Left ventricle myocardium inferior (tissue), 1 donor: ENCODE measurements at regions not wholly inside any gene's neighbourhood (a gene's known extent, or its start where the extent isn't known, plus 50 kb on each side); places are given as distances from the start of the nearest gene placed in this dataset.

Source experiments
- DNase-seq: peaks from one replicate; pipeline ENCODE4 v3.0.0-alpha.2; 2020
- H3K27ac ChIP-seq: fragments of 200-600 bp; replicated peaks from 2 replicates; pipeline ENCODE4 v1.8.0; 2021
- H3K27me3 ChIP-seq: fragments of 200-600 bp; 2 replicates; pipeline ENCODE4 v1.8.0; 2021; ENCODE audit warnings: low read depth
- H3K36me3 ChIP-seq: fragments of 200-600 bp; 2 replicates; pipeline ENCODE4 v1.8.0; 2021
- H3K4me1 ChIP-seq: fragments of 200-600 bp; 2 replicates; pipeline ENCODE4 v1.8.0; 2021
- H3K4me3 ChIP-seq: fragments of 200-600 bp; 2 replicates; pipeline ENCODE4 v1.8.0; 2021; ENCODE audit warnings: mild to moderate bottlenecking, moderate library complexity
- H3K9me3 ChIP-seq: fragments of 200-600 bp; replicated peaks from 2 replicates; pipeline ENCODE4 v1.8.0; 2021
- intact Hi-C: fragments of 100-400 bp; cut with micrococcal nuclease; formaldehyde crosslinking; loops from one replicate; pipeline ENCODE4 v1.11.0; 2022
- TF ChIP-seq, protein P1 (sequence below): fragments of 200-600 bp; IDR thresholded peaks from 2 replicates; pipeline ENCODE4 v1.8.0; 2021; ENCODE audit warnings: antibody characterized with exemption, mild to moderate bottlenecking, borderline replicate concordance
- donor health status: DM: no; HTN: yes; CAD: no; lungs with severe emphysema.

DNA sequence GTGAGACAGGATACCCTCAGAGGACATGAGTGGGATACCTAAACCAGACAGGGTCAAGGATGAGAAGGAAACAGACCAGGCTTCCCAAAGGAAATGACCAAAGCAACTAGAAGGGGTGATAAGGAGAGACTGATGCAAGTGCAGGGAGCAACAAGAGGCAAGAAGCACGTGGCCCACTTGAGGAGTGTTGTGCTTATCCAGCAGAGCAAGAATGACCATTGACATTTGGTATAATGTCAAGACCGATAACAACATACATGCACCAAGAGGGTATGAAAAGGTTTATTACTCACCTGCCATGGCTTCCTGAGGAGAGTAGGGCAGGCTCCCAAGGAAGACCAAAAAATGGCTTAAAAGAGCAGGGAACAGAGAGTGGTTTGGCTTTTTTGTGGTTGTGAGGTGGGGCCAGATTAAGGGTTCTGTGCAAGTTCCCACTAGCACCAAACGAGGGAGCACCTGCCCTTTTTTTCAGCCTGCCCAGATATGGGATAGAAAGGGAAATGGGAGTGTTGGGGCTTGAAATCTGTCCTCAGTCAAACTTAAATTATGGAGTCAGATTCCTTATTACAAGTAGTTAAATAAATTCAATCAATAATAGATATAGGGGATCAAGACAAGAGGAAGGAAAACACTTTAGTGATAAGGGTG lies 513.6 kb downstream of the RASEF start:
- TF ChIP-seq, protein P1, sequence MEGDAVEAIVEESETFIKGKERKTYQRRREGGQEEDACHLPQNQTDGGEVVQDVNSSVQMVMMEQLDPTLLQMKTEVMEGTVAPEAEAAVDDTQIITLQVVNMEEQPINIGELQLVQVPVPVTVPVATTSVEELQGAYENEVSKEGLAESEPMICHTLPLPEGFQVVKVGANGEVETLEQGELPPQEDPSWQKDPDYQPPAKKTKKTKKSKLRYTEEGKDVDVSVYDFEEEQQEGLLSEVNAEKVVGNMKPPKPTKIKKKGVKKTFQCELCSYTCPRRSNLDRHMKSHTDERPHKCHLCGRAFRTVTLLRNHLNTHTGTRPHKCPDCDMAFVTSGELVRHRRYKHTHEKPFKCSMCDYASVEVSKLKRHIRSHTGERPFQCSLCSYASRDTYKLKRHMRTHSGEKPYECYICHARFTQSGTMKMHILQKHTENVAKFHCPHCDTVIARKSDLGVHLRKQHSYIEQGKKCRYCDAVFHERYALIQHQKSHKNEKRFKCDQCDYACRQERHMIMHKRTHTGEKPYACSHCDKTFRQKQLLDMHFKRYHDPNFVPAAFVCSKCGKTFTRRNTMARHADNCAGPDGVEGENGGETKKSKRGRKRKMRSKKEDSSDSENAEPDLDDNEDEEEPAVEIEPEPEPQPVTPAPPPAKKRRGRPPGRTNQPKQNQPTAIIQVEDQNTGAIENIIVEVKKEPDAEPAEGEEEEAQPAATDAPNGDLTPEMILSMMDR = no peak
- no peaks in the 10 kb centered on the region for H3K9me3 ChIP-seq
- no peak overlapping the region for H3K27ac ChIP-seq
- H3K4me1 ChIP-seq = peaks cover 17% of the 10 kb centered on the region
- intact Hi-C loops = no loop called here
- no peak overlapping the region for H3K4me3 ChIP-seq
- no peaks in the 10 kb centered on the region for H3K27me3 ChIP-seq
- no peak for DNase-seq
- no peaks in the 10 kb centered on the region for H3K36me3 ChIP-seq

DNA sequence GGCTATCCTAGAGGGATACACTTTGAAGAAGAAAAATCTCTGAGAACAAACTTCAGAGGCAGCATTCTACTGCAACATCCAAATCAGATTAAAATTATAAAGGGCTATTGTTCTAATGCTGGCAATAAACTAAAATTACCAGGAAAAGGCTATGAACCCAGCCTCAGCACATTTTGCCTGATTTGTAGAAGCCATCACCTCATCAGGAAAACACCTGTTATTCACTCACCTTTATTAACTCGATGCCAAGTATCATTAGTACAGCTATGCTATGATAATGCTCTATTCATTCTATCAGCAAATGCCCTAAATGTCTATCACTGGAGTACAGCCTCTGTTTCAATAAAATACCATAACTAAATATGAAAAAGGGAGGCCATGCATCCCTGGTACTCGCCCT lies 510.2 kb downstream of the RASEF start:
- no peak for DNase-seq
- H3K27me3 ChIP-seq = no peaks in the 10 kb centered on the region
- no peak overlapping the region for H3K27ac ChIP-seq
- no peaks in the 10 kb centered on the region for H3K36me3 ChIP-seq
- TF ChIP-seq, protein P1 = no peak
- intact Hi-C loops = no loop called here
- H3K4me3 ChIP-seq = no peak overlapping the region
- peaks cover 41% of the 10 kb centered on the region for H3K4me1 ChIP-seq
- no peaks in the 10 kb centered on the region for H3K9me3 ChIP-seq

DNA sequence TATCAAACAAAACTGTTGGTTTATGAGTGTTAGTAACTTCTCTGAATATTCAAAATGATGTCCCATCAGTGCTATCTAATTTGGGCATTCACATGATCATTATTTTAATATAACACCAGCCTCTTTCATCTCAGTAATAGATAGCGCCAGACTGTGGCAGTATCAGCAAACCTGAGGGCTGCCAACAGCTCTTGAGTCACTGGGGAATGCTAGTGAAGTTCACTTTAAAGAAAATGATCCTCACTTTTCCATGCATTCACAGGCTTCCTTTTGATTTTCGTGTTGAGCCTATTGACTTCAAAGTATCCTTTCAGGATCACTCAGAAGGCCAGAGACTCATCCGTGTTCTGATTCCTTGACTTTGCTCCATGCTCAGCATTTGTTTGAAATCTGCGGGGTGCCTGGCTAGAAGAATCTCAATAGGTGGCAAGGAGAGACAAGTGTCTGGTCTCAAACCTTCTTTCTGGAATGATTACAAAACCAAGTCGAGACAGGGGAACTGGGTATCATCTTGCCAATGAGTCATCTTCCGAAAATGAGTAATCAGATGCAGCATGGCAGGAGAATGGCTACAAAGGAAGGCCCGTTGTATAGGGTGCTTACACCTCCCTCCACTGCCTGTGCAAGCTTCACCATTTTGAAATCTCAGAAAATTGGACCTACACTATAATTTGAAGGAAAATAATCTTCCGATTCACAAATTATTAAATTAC lies 509.1 kb downstream of the RASEF start:
- Histone ChIP-seq H3K4me1 (peaks cover 41% of the 10 kb centered on the region), H3K4me3 (no peak overlapping the region), H3K27ac (no peak overlapping the region), H3K9me3 (no peaks in the 10 kb centered on the region), H3K27me3 (no peaks in the 10 kb centered on the region), H3K36me3 (no peaks in the 10 kb centered on the region)
- TF ChIP-seq, protein P1 = no peak
- intact Hi-C loops = no loop called here
- no peak for DNase-seq

DNA sequence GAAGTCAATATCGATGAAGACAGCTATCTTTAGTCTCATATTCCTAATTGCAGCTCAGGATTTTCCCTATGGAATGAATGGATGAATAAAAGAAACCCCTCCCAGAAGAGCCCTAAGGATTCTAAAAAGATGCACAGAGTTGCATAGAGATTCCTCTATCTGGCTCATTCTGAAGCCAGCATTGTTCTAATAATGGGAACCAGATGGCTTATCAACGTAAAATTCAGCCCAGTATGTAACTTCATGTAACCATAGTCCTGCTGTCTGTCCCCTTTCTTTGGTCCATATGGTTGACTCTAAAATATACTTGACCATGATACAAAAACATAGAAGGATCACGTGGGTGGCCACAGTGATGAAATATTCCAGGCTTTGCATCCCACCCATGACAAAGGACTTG lies 508.6 kb downstream of the RASEF start:
- no peak overlapping the region for H3K27ac ChIP-seq
- H3K36me3 ChIP-seq = no peaks in the 10 kb centered on the region
- DNase-seq = no peak
- H3K27me3 ChIP-seq = no peaks in the 10 kb centered on the region
- H3K9me3 ChIP-seq = no peaks in the 10 kb centered on the region
- H3K4me1 ChIP-seq = peaks cover 41% of the 10 kb centered on the region
- intact Hi-C loops = no loop called here
- H3K4me3 ChIP-seq = no peak overlapping the region
- TF ChIP-seq, protein P1 = no peak

DNA sequence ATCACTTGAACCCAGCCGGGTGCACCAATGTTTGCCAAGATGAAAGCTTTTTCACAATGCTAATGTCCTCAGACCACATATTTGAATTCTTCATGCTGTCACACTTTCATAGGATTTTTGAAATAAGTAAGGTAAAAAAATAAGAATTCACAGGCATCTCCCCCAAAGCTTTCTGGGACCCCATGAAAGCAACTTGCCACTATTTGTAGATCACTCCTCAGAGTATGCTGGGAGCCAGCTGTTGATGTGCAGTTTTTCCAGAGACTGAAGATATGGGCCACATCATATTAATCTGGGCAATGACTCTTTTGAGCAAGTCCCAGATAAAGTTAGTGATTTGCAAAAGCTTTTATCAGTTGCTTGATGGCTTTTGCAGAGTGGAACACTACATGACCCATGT lies 507.9 kb downstream of the RASEF start:
- H3K4me1 ChIP-seq = peaks cover 41% of the 10 kb centered on the region

More for the DNA sequence above, 507.9 kb downstream of the RASEF start:
- intact Hi-C loops = no loop called here
- no peak for DNase-seq
- Histone ChIP-seq H3K4me3 (no peak overlapping the region), H3K36me3 (no peaks in the 10 kb centered on the region), H3K9me3 (no peaks in the 10 kb centered on the region), H3K27ac (peak overlapping the region; percentile 29), H3K27me3 (no peaks in the 10 kb centered on the region)
- TF ChIP-seq, protein P1 = no peak
